ENCODE measurements at regions not wholly inside any gene's neighbourhood (a gene's known extent, or its start where the extent isn't known, plus 50 kb on each side); places are given as distances from the start of the nearest gene placed in this dataset.
"Not testable (repeated sequence)": the region's sequence is repeated elsewhere in the genome, so short reads cannot be mapped to it uniquely, and the experiment has no call there.

- TF ChIP-seq CTCF (IDR thresholded peaks at IDR 0.05; ENCODE audit: partially characterized antibody, unreplicated experiment) = no peak
- no peak overlapping the region for H3K4me3 Mint-ChIP-seq (ENCODE audit: unreplicated experiment)
- H3K36me3 Mint-ChIP-seq (ENCODE audit: unreplicated experiment) = peaks cover 9% of the 10 kb centered on the region
- H3K27ac Mint-ChIP-seq (ENCODE audit: unreplicated experiment) = no peak overlapping the region
- no peaks in the 10 kb centered on the region for H3K27me3 Mint-ChIP-seq (ENCODE audit: unreplicated experiment)
- H3K9me3 Mint-ChIP-seq (ENCODE audit: unreplicated experiment) = peaks cover 7% of the 10 kb centered on the region
- peaks cover 38% of the 10 kb centered on the region for H3K4me1 Mint-ChIP-seq (ENCODE audit: low read depth, unreplicated experiment)
- no peak for DNase-seq
These were observed 269.7 kb upstream of the ASIC2 start for GRCh38 chr17:33562792-33563191.

GRCh38 chr17:33564146-33564545 lies 271.1 kb upstream of the ASIC2 start:
- Mint-ChIP-seq H3K36me3 (ENCODE audit: unreplicated experiment) (peaks cover 9% of the 10 kb centered on the region), H3K4me3 (ENCODE audit: unreplicated experiment) (no peak overlapping the region), H3K4me1 (ENCODE audit: low read depth, unreplicated experiment) (peaks cover 36% of the 10 kb centered on the region), H3K27me3 (ENCODE audit: unreplicated experiment) (no peaks in the 10 kb centered on the region), H3K27ac (ENCODE audit: unreplicated experiment) (no peak overlapping the region), H3K9me3 (ENCODE audit: unreplicated experiment) (peaks cover 7% of the 10 kb centered on the region)
- DNase-seq = no peak
- TF ChIP-seq CTCF (IDR thresholded peaks at IDR 0.05; ENCODE audit: partially characterized antibody, unreplicated experiment) = no peak

- DNase-seq = no peak
- no peak for TF ChIP-seq CTCF (IDR thresholded peaks at IDR 0.05; ENCODE audit: partially characterized antibody, unreplicated experiment)
- Mint-ChIP-seq H3K9me3 (ENCODE audit: unreplicated experiment) (peaks cover 7% of the 10 kb centered on the region), H3K4me3 (ENCODE audit: unreplicated experiment) (no peak overlapping the region), H3K4me1 (ENCODE audit: low read depth, unreplicated experiment) (peaks cover 6% of the 10 kb centered on the region), H3K27me3 (ENCODE audit: unreplicated experiment) (no peaks in the 10 kb centered on the region), H3K36me3 (ENCODE audit: unreplicated experiment) (peaks cover 13% of the 10 kb centered on the region), H3K27ac (ENCODE audit: unreplicated experiment) (no peak overlapping the region)
These were observed 274.1 kb upstream of the ASIC2 start for GRCh38 chr17:33567223-33567622.

GRCh38 chr17:33572615-33573014 lies 279.5 kb upstream of the ASIC2 start:
- H3K4me1 Mint-ChIP-seq (ENCODE audit: low read depth, unreplicated experiment) = peaks cover 7% of the 10 kb centered on the region
- peak overlapping the region; percentile 4 for H3K27ac Mint-ChIP-seq (ENCODE audit: unreplicated experiment)
- TF ChIP-seq CTCF (IDR thresholded peaks at IDR 0.05; ENCODE audit: partially characterized antibody, unreplicated experiment) = no peak
- peak; percentile 22 for DNase-seq
- H3K27me3 Mint-ChIP-seq (ENCODE audit: unreplicated experiment) = peaks cover 2% of the 10 kb centered on the region
- H3K36me3 Mint-ChIP-seq (ENCODE audit: unreplicated experiment) = peaks cover 4% of the 10 kb centered on the region
- H3K9me3 Mint-ChIP-seq (ENCODE audit: unreplicated experiment) = peaks cover 2% of the 10 kb centered on the region
- H3K4me3 Mint-ChIP-seq (ENCODE audit: unreplicated experiment) = no peak overlapping the region

GRCh38 chr17:33574942-33575445 lies 281.9 kb upstream of the ASIC2 start:
- Mint-ChIP-seq H3K36me3 (ENCODE audit: unreplicated experiment) (peaks cover 4% of the 10 kb centered on the region), H3K9me3 (ENCODE audit: unreplicated experiment) (peaks cover 2% of the 10 kb centered on the region), H3K27ac (ENCODE audit: unreplicated experiment) (no peak overlapping the region), H3K27me3 (ENCODE audit: unreplicated experiment) (peaks cover 2% of the 10 kb centered on the region), H3K4me3 (ENCODE audit: unreplicated experiment) (no peak overlapping the region), H3K4me1 (ENCODE audit: low read depth, unreplicated experiment) (peaks cover 7% of the 10 kb centered on the region)
- DNase-seq = no peak
- no peak for TF ChIP-seq CTCF (IDR thresholded peaks at IDR 0.05; ENCODE audit: partially characterized antibody, unreplicated experiment)

- H3K27ac Mint-ChIP-seq (ENCODE audit: unreplicated experiment); DNase-seq; H3K4me3 Mint-ChIP-seq (ENCODE audit: unreplicated experiment); H3K9me3 Mint-ChIP-seq (ENCODE audit: unreplicated experiment); H3K36me3 Mint-ChIP-seq (ENCODE audit: unreplicated experiment); H3K27me3 Mint-ChIP-seq (ENCODE audit: unreplicated experiment); H3K4me1 Mint-ChIP-seq (ENCODE audit: low read depth, unreplicated experiment): not testable (repeated sequence)
These were observed 286.6 kb upstream of the ASIC2 start for GRCh38 chr17:33579740-33580139.

Data from glutamatergic neuron (in vitro differentiated cells).